Sigmoid colon (tissue), 4 donors: ENCODE measurements at regions not wholly inside any gene's neighbourhood (a gene's known extent, or its start where the extent isn't known, plus 50 kb on each side); places are given as distances from the start of the nearest gene placed in this dataset.

Experiments used
- EP300 ChIP-seq, 4 donors: sonication (generic); formaldehyde crosslinking; IDR thresholded peaks; one replicate each; pipeline ENCODE4 v1.6.1; 2017; ENCODE audit warnings: antibody characterized with exemption in 4 of 4
- POLR2AphosphoS5 ChIP-seq, 4 donors: sonication (generic); formaldehyde crosslinking; IDR thresholded peaks; one replicate each; pipeline ENCODE4 v1.6.1; 2017; ENCODE audit warnings: antibody characterized with exemption in 4 of 4
- TF ChIP-seq, protein P1 (sequence below), 4 experiments: fragments of 450-650 bp in 3 of 4; fragments of 200-600 bp in 1 of 4; IDR thresholded peaks; one replicate each; pipeline ENCODE4 v1.5.1; 2016 to 2019; ENCODE audit warnings: antibody characterized with exemption in 4 of 4, mild to moderate bottlenecking in 3 of 4, moderate library complexity in 2 of 4

DNA sequence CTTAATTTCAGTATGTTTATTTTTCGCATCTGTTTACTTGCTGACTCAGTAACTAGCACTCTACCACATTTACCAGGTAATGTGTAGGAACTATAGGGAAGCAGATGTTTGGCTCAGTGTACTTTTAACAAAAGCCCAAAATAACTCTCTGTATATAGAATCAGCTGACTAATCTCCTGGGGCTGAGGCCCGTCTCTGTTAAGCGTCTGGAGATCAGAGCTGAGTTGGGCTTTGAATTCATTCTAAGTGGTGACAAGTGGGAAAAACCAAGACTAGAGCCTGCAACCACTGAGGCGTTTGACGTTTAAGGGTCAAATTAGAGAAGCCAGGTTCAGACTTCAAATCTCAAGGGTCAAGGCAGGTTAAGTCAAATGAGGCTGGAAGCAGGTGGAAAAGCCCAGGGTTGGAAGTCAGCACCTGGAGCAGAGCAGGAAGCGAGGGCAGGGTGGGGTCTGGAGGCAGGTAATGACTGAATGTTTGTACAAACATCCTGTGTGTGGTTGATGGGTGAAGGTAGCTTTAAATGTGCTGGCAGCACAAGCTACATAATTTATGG, 56.8 kb upstream of the LYST start:
- TF ChIP-seq, protein P1, sequence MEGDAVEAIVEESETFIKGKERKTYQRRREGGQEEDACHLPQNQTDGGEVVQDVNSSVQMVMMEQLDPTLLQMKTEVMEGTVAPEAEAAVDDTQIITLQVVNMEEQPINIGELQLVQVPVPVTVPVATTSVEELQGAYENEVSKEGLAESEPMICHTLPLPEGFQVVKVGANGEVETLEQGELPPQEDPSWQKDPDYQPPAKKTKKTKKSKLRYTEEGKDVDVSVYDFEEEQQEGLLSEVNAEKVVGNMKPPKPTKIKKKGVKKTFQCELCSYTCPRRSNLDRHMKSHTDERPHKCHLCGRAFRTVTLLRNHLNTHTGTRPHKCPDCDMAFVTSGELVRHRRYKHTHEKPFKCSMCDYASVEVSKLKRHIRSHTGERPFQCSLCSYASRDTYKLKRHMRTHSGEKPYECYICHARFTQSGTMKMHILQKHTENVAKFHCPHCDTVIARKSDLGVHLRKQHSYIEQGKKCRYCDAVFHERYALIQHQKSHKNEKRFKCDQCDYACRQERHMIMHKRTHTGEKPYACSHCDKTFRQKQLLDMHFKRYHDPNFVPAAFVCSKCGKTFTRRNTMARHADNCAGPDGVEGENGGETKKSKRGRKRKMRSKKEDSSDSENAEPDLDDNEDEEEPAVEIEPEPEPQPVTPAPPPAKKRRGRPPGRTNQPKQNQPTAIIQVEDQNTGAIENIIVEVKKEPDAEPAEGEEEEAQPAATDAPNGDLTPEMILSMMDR (IDR thresholded peaks at IDR 0.05) = no peak
- TF ChIP-seq EP300 (IDR thresholded peaks at IDR 0.05) (no peak), POLR2AphosphoS5 (IDR thresholded peaks at IDR 0.05) (no peak)
